Peyer's patch (tissue), 4 donors: ENCODE measurements at regions not wholly inside any gene's neighbourhood (a gene's known extent, or its start where the extent isn't known, plus 50 kb on each side); places are given as distances from the start of the nearest gene placed in this dataset.

ENCODE experiments used
- CTCF ChIP-seq, 6 experiments: fragments of 450-650 bp in 4 of 6; fragments of 200-600 bp in 2 of 6; sonication (generic) in 1 of 6; IDR thresholded peaks; one replicate each; pipeline ENCODE4 v1.5.1; 2017 to 2019; ENCODE audit warnings: antibody characterized with exemption in 6 of 6, mild to moderate bottlenecking in 3 of 6, moderate library complexity in 1 of 6
- POLR2A ChIP-seq, 2 donors: fragments of 450-650 bp; IDR thresholded peaks; one replicate each; pipeline ENCODE4 v1.5.1; 2017; ENCODE audit warnings: antibody characterized with exemption in 2 of 2, mild to moderate bottlenecking in 2 of 2, moderate library complexity in 2 of 2

- no peak for TF ChIP-seq CTCF (IDR thresholded peaks at IDR 0.05)
- TF ChIP-seq POLR2A (IDR thresholded peaks at IDR 0.05), result no peak
These were observed 1002.1 kb downstream of the UQCRFS1 start for GRCh38 chr19:28210886-28211285.
